ENCODE measurements at regions not wholly inside any gene's neighbourhood (a gene's known extent, or its start where the extent isn't known, plus 50 kb on each side); places are given as distances from the start of the nearest gene placed in this dataset.

DNA sequence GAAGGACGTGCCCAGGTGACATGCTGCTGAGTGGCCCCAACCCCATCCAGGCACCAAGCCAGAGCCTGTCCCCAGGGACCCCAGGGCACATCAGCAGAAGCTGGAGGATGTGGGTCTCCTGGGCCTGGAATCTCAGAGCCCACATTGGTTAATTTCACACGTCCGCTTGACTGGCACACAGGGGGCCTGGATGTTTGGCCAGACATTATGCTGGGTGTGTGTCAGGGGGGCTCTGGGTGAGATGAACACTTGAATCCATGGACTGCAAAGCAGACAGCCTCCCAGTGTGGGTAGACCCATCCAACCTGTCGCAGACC lies 79.1 kb upstream of the RET start:
- TF ChIP-seq, protein P1, sequence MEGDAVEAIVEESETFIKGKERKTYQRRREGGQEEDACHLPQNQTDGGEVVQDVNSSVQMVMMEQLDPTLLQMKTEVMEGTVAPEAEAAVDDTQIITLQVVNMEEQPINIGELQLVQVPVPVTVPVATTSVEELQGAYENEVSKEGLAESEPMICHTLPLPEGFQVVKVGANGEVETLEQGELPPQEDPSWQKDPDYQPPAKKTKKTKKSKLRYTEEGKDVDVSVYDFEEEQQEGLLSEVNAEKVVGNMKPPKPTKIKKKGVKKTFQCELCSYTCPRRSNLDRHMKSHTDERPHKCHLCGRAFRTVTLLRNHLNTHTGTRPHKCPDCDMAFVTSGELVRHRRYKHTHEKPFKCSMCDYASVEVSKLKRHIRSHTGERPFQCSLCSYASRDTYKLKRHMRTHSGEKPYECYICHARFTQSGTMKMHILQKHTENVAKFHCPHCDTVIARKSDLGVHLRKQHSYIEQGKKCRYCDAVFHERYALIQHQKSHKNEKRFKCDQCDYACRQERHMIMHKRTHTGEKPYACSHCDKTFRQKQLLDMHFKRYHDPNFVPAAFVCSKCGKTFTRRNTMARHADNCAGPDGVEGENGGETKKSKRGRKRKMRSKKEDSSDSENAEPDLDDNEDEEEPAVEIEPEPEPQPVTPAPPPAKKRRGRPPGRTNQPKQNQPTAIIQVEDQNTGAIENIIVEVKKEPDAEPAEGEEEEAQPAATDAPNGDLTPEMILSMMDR (tag by site-specific recombination; IDR thresholded peaks at IDR 0.05) = no peak
- TF ChIP-seq GFI1B (tag by site-specific recombination; IDR thresholded peaks at IDR 0.05) (no peak), ZBTB17 (tag by site-specific recombination; IDR thresholded peaks at IDR 0.05) (no peak), ZNF776 (tag by site-specific recombination; IDR thresholded peaks at IDR 0.05; ENCODE audit: borderline replicate concordance) (no peak), ZNF654 (tag by site-specific recombination; IDR thresholded peaks at IDR 0.05; ENCODE audit: low read depth) (no peak)
- TF ChIP-seq, protein P2, sequence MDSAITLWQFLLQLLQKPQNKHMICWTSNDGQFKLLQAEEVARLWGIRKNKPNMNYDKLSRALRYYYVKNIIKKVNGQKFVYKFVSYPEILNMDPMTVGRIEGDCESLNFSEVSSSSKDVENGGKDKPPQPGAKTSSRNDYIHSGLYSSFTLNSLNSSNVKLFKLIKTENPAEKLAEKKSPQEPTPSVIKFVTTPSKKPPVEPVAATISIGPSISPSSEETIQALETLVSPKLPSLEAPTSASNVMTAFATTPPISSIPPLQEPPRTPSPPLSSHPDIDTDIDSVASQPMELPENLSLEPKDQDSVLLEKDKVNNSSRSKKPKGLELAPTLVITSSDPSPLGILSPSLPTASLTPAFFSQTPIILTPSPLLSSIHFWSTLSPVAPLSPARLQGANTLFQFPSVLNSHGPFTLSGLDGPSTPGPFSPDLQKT (IDR thresholded peaks at IDR 0.05; ENCODE audit: borderline replicate concordance, low read depth, low read length) = no peak

All from HEK293 (cell line).